ENCODE measurements at regions not wholly inside any gene's neighbourhood (a gene's known extent, or its start where the extent isn't known, plus 50 kb on each side); places are given as distances from the start of the nearest gene placed in this dataset.

DNA sequence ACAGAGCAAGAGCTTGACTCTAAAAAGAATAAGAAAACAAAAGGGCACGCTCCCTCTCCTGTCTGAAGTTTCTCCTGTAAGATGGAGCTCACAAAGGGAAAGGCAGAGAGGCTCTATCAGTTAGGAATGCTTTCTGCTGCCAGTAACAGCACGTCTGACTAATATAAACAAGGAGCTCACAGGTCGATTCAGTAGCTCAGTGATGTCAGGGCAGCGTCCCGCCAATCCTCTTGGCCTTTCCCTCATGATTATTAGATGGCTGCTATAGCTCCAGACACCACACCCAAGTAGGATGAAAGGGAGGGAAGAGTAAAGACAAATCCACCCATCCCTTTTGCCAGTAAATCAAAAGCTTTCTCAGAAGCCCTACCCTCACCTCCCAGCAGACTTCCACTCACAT lies 51.3 kb upstream of the HMGXB4 start:
- Histone ChIP-seq H3K27me3 (ENCODE audit: insufficient read depth, low read length) (no peaks in the 10 kb centered on the region), H3K9me3 (ENCODE audit: control insufficient read depth in 1 of 2, low read length in 2 of 2) (no peaks in the 10 kb centered on the region), H3K4me1 (ENCODE audit: insufficient read depth, low read length) (no peaks in the 10 kb centered on the region), H3K36me3 (ENCODE audit: insufficient read depth, low read length) (no peaks in the 10 kb centered on the region), H3K27ac (ENCODE audit: low read depth, low read length) (no peak overlapping the region), H3K4me3 (ENCODE audit: low read length in 2 of 2) (no peak overlapping the region)
- CTCF ChIA-PET (ENCODE audit: partially characterized antibody), result no interaction called here
- POLR2A ChIA-PET (ENCODE audit: partially characterized antibody), result no interaction called here
- Mint-ChIP-seq H3K27me3 (peaks cover 18 to 22% of the 10 kb centered on the region in 2 donors), H3K4me1 (no peaks in the 10 kb centered on the region), H3K4me3 (no peak overlapping the region), H3K27ac (peak overlapping the region in 1 of 7 donors; percentile 31), H3K9me3 (peaks cover 0 to 2% (median 0%) of the 10 kb centered on the region in 8 donors), H3K36me3 (no peaks in the 10 kb centered on the region)
- intact Hi-C loops (cut with micrococcal nuclease), result no loop called here
- DNase-seq, result no peak

DNA sequence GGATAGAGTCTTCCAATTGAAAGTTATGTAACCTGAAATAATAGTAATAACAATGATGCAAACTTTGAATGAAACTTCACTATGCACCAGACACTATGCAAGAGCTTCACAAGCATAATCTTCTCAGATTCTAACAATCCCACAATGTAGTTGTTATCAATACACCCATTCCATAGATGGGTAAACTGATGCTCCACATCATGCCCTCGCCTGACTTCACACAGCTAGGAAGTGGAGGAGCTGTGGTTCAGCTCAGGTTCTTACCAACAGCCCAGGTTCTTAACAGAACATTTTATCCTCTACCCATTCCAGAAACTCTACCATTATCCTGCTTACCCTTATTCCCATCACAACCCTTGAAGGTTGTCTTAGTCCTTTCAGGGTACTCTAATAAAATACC lies 50.4 kb upstream of the HMGXB4 start:
- no peaks in the 10 kb centered on the region for H3K4me1 ChIP-seq (ENCODE audit: insufficient read depth, low read length)
- H3K27me3 Mint-ChIP-seq, result peaks cover 23 to 27% of the 10 kb centered on the region in 2 donors

More for the DNA sequence above, 50.4 kb upstream of the HMGXB4 start:
- peaks cover 0 to 2% (median 0%) of the 10 kb centered on the region in 8 donors for H3K9me3 Mint-ChIP-seq
- POLR2A ChIA-PET (ENCODE audit: partially characterized antibody), result no interaction called here
- H3K27ac ChIP-seq (ENCODE audit: low read depth, low read length), result no peak overlapping the region
- no peaks in the 10 kb centered on the region for H3K27me3 ChIP-seq (ENCODE audit: insufficient read depth, low read length)
- H3K4me1 Mint-ChIP-seq, result no peaks in the 10 kb centered on the region
- H3K4me3 ChIP-seq (ENCODE audit: low read length in 2 of 2), result no peak overlapping the region
- no peaks in the 10 kb centered on the region for H3K36me3 Mint-ChIP-seq
- no peak overlapping the region for H3K4me3 Mint-ChIP-seq
- intact Hi-C loops (cut with micrococcal nuclease), result no loop called here
- H3K27ac Mint-ChIP-seq, result no peak overlapping the region
- DNase-seq, result no peak
- H3K9me3 ChIP-seq (ENCODE audit: control insufficient read depth in 1 of 2, low read length in 2 of 2), result no peaks in the 10 kb centered on the region
- H3K36me3 ChIP-seq (ENCODE audit: insufficient read depth, low read length), result no peaks in the 10 kb centered on the region
- CTCF ChIA-PET (ENCODE audit: partially characterized antibody), result no interaction called here
